Tibial nerve (tissue), 3 donors: ENCODE measurements at regions not wholly inside any gene's neighbourhood (a gene's known extent, or its start where the extent isn't known, plus 50 kb on each side); places are given as distances from the start of the nearest gene placed in this dataset.

Experiments
- POLR2A ChIP-seq, 2 donors: fragments of 450-650 bp; IDR thresholded peaks; one replicate each; pipeline ENCODE4 v1.6.1; 2017; ENCODE audit warnings: antibody characterized with exemption in 2 of 2, mild to moderate bottlenecking in 2 of 2, moderate library complexity in 2 of 2
- TF ChIP-seq, protein P1 (sequence below), 5 experiments: fragments of 200-600 bp in 3 of 5; fragments of 450-650 bp in 2 of 5; sonication (generic) in 3 of 5; IDR thresholded peaks; one replicate each; pipeline ENCODE4 v1.5.1; 2016 to 2019; ENCODE audit warnings: antibody characterized with exemption in 5 of 5, mild to moderate bottlenecking in 3 of 5, moderate library complexity in 2 of 5

DNA sequence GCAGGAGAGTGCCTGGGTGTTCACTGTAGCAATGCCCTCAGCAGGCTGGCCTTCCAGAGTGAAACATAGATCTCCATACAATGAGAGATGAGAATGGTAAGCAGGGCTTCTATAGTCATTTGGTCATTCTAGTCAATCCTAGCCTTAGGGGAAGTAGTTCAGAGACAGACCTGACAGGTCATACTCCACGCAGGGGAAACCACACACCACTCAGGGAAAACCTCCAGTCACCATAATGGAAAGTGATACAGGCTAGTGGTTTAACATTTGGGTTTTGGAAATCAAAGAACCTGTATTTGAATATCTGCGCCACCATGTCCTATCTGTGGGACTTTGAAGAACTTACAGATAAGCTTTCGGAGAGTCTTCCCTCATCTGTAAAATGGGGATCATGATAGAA, 425.7 kb upstream of the PPP2R3A start:
- TF ChIP-seq, protein P1, sequence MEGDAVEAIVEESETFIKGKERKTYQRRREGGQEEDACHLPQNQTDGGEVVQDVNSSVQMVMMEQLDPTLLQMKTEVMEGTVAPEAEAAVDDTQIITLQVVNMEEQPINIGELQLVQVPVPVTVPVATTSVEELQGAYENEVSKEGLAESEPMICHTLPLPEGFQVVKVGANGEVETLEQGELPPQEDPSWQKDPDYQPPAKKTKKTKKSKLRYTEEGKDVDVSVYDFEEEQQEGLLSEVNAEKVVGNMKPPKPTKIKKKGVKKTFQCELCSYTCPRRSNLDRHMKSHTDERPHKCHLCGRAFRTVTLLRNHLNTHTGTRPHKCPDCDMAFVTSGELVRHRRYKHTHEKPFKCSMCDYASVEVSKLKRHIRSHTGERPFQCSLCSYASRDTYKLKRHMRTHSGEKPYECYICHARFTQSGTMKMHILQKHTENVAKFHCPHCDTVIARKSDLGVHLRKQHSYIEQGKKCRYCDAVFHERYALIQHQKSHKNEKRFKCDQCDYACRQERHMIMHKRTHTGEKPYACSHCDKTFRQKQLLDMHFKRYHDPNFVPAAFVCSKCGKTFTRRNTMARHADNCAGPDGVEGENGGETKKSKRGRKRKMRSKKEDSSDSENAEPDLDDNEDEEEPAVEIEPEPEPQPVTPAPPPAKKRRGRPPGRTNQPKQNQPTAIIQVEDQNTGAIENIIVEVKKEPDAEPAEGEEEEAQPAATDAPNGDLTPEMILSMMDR (IDR thresholded peaks at IDR 0.05): no peak
- no peak for TF ChIP-seq POLR2A (IDR thresholded peaks at IDR 0.05)
